H1 (cell line): ENCODE measurements at regions not wholly inside any gene's neighbourhood (a gene's known extent, or its start where the extent isn't known, plus 50 kb on each side); places are given as distances from the start of the nearest gene placed in this dataset.
A peak's percentile ranks its signal among the peaks of the same experiment; 100 is the strongest.

Experiments
- CTCF ChIA-PET: fragments of 300-600 bp; sonication (Branson Sonifier 250); formaldehyde crosslinking; loops from one replicate; lab custom pipeline; 2021; ENCODE audit not compliant: partially characterized antibody; lab: Charles Lee
- POLR2A ChIA-PET: fragments of 300-600 bp; sonication (Branson Sonifier 250); formaldehyde crosslinking; loops from one replicate; lab custom pipeline; 2021; ENCODE audit warnings: inconsistent platforms; ENCODE audit not compliant: partially characterized antibody; lab: Charles Lee
- DNase-seq, 2 experiments: peaks; one replicate each; pipeline versions ENCODE4 v3.0.0 to v3.0.0-alpha.2; 2010 to 2022; ENCODE audit warnings: low spot score in 2 of 2, low read depth in 1 of 2, mixed read lengths in 1 of 2
- FAIRE-seq: peaks from 2 replicates; lab custom pipeline; 2011; peaks lifted over from hg19 to GRCh38; lab: Jason Lieb, UNC
- H2AFZ ChIP-seq: 2 replicates; pipeline ENCODE4 v1.8.1; 2012; ENCODE audit warnings: low read length, inconsistent platforms
- H2AK5ac ChIP-seq: 2 replicates; pipeline ENCODE4 v1.6.1; 2013; ENCODE audit warnings: low read depth, low read length
- H2BK120ac ChIP-seq: replicated peaks from 2 replicates; pipeline ENCODE3; 2013; ENCODE audit warnings: low read depth, low read length, inconsistent platforms
- H2BK12ac ChIP-seq: 2 replicates; pipeline ENCODE4 v1.6.1; 2013; ENCODE audit warnings: low read depth, low read length
- H2BK15ac ChIP-seq: 2 replicates; pipeline ENCODE4 v1.6.1; 2013; ENCODE audit warnings: low read length
- H2BK20ac ChIP-seq: 2 replicates; pipeline ENCODE4 v1.6.1; 2013; ENCODE audit warnings: low read length
- H2BK5ac ChIP-seq: 2 replicates; pipeline ENCODE4 v1.6.1; 2013; ENCODE audit warnings: low read depth, low read length
- H3K14ac ChIP-seq: 2 replicates; pipeline ENCODE4 v1.6.1; 2013; ENCODE audit warnings: inconsistent platforms; ENCODE audit not compliant: insufficient read length
- H3K18ac ChIP-seq: 2 replicates; pipeline ENCODE4 v1.6.1; 2013; ENCODE audit warnings: low read length; ENCODE audit errors: extremely low read depth
- H3K23ac ChIP-seq: 2 replicates; pipeline ENCODE4 v1.6.1; 2013; ENCODE audit warnings: inconsistent platforms; ENCODE audit not compliant: insufficient read length
- H3K23me2 ChIP-seq: 2 replicates; pipeline ENCODE4 v1.6.1; 2013; ENCODE audit warnings: low read depth, low read length
- H3K27ac ChIP-seq: 2 replicates; pipeline ENCODE4 v1.6.1; 2011; ENCODE audit warnings: low read depth, low read length, inconsistent platforms
- H3K27me3 ChIP-seq, 4 experiments: replicated peaks in 1 of 4; 1 replicate in 1 of 4; 2 replicates in 3 of 4; pipeline versions ENCODE4 v1.6.1 to v1.8.1; 2011 to 2013; ENCODE audit warnings: low read length in 3 of 4, mild to moderate bottlenecking in 3 of 4, inconsistent platforms in 2 of 4, mixed read lengths in 2 of 4, moderate library complexity in 1 of 4; ENCODE audit not compliant: control insufficient read depth in 3 of 4, insufficient read depth in 3 of 4; ENCODE audit errors: extremely low read depth in 1 of 4
- H3K36me3 ChIP-seq, 4 experiments: 2 replicates each; pipeline versions ENCODE4 v1.6.1 to v1.8.1; 2011 to 2013; ENCODE audit warnings: mild to moderate bottlenecking in 4 of 4, low read length in 3 of 4, moderate library complexity in 2 of 4, control low read depth in 1 of 4, inconsistent platforms in 1 of 4; ENCODE audit not compliant: insufficient read depth in 4 of 4, control insufficient read depth in 2 of 4
- H3K4ac ChIP-seq: replicated peaks from 2 replicates; pipeline ENCODE3; 2013; ENCODE audit warnings: low read length, low read depth, mixed read lengths, inconsistent platforms; ENCODE audit not compliant: insufficient read length
- H3K4me1 ChIP-seq, 4 experiments: replicated peaks in 1 of 4; 1 replicate in 1 of 4; 2 replicates in 3 of 4; pipeline versions ENCODE4 v1.6.1 to v1.8.1; 2011 to 2013; ENCODE audit warnings: low read length in 3 of 4, inconsistent platforms in 2 of 4, mixed read lengths in 1 of 4; ENCODE audit not compliant: insufficient read depth in 4 of 4, control insufficient read depth in 3 of 4
- H3K4me2 ChIP-seq, 2 experiments: 2 replicates each; pipeline versions ENCODE4 v1.6.1 to v1.8.1; 2011 to 2013; ENCODE audit warnings: low read depth in 2 of 2, low read length in 2 of 2, control low read depth in 1 of 2, inconsistent platforms in 1 of 2, mild to moderate bottlenecking in 1 of 2; ENCODE audit not compliant: insufficient read depth in 1 of 2
- H3K4me3 ChIP-seq, 4 experiments: fragments of 200-600, 300-600 bp in 1 of 4; sonication (generic), shearing (Covaris generic), sonication (Bioruptor Twin) in 1 of 4; 2 replicates each; pipeline versions ENCODE4 v1.5.1 to v1.8.1; 2011 to 2016; ENCODE audit warnings: low read length in 4 of 4, low read depth in 3 of 4, control low read depth in 2 of 4, inconsistent platforms in 2 of 4, mild to moderate bottlenecking in 2 of 4, mixed read lengths in 1 of 4, moderate library complexity in 1 of 4; ENCODE audit not compliant: insufficient read depth in 2 of 4; ENCODE audit errors: extremely low read depth in 1 of 4
- H3K56ac ChIP-seq: replicated peaks from 2 replicates; pipeline ENCODE3; 2013; ENCODE audit warnings: low read depth, mild to moderate bottlenecking, mixed read lengths, low read length, inconsistent platforms; ENCODE audit not compliant: insufficient read length
- H3K79me1 ChIP-seq: 2 replicates; pipeline ENCODE4 v1.6.1; 2013; ENCODE audit warnings: low read depth, low read length, control low read depth
- H3K79me2 ChIP-seq, 2 experiments: 2 replicates each; pipeline versions ENCODE4 v1.6.1 to v1.8.1; 2012 to 2013; ENCODE audit warnings: low read length in 2 of 2, mild to moderate bottlenecking in 2 of 2, inconsistent platforms in 1 of 2; ENCODE audit not compliant: insufficient read depth in 2 of 2, control insufficient read depth in 1 of 2
- H3K9ac ChIP-seq, 4 experiments: replicated peaks in 1 of 4; 1 replicate in 1 of 4; 2 replicates in 3 of 4; pipeline versions ENCODE4 v1.6.1 to v1.8.1; 2011 to 2013; ENCODE audit warnings: low read depth in 3 of 4, low read length in 3 of 4, control low read depth in 2 of 4, mild to moderate bottlenecking in 2 of 4, moderate library complexity in 2 of 4, inconsistent platforms in 1 of 4; ENCODE audit errors: extremely low read depth in 1 of 4
- H3K9me3 ChIP-seq, 2 experiments: 2 replicates each; pipeline versions ENCODE4 v1.6.1 to v1.8.1; 2012 to 2013; ENCODE audit warnings: mild to moderate bottlenecking in 2 of 2, moderate library complexity in 2 of 2, control low read depth in 1 of 2, inconsistent platforms in 1 of 2, low read depth in 1 of 2, low read length in 1 of 2, mixed read lengths in 1 of 2; ENCODE audit not compliant: insufficient read depth in 2 of 2
- H4K20me1 ChIP-seq, 2 experiments: replicated peaks in 1 of 2; 2 replicates each; pipeline versions ENCODE3 to v1.8.1; 2011 to 2013; ENCODE audit warnings: inconsistent platforms in 2 of 2, low read length in 2 of 2, mild to moderate bottlenecking in 1 of 2; ENCODE audit not compliant: insufficient read depth in 2 of 2, control insufficient read depth in 1 of 2
- H4K5ac ChIP-seq: 2 replicates; pipeline ENCODE4 v1.6.1; 2013; ENCODE audit warnings: low read length, low read depth, mixed read lengths, inconsistent platforms; ENCODE audit not compliant: insufficient read length
- H4K8ac ChIP-seq: 2 replicates; pipeline ENCODE4 v1.8.0; 2013; ENCODE audit warnings: mild to moderate bottlenecking, moderate library complexity, low read length, inconsistent platforms; ENCODE audit not compliant: insufficient read depth; ENCODE audit errors: extremely low read depth
- H4K91ac ChIP-seq: replicated peaks from 2 replicates; pipeline ENCODE3; 2013; ENCODE audit warnings: low read length, mixed read lengths, inconsistent platforms; ENCODE audit not compliant: insufficient read length
- NRF1 ChIP-seq: IDR thresholded peaks from 2 replicates; pipeline ENCODE4 v1.6.1; 2011; ENCODE audit warnings: mild to moderate bottlenecking, low read depth, low read length, improper control_type of control experiment
- POU5F1 ChIP-seq: IDR thresholded peaks from 2 replicates; pipeline ENCODE4 v1.6.1; 2011; ENCODE audit warnings: low read depth, mild to moderate bottlenecking, low read length, moderate library complexity
- RAD21 ChIP-seq, 2 experiments: IDR thresholded peaks in 1 of 2; conservative IDR thresholded peaks in 1 of 2; 2 replicates each; pipeline ENCODE4 v1.6.1; 2011; ENCODE audit warnings: low read depth in 2 of 2, low read length in 2 of 2, improper control_type of control experiment in 1 of 2, inconsistent platforms in 1 of 2, mild to moderate bottlenecking in 1 of 2, moderate library complexity in 1 of 2
- RFX5 ChIP-seq: IDR thresholded peaks from 2 replicates; pipeline ENCODE4 v1.6.1; 2011; ENCODE audit warnings: low read depth, low read length, improper control_type of control experiment, borderline replicate concordance
- SAP30 ChIP-seq: fragments of 300-600 bp; sonication (generic); IDR thresholded peaks from 2 replicates; pipeline ENCODE4 v1.7.1; 2012; ENCODE audit warnings: low read length, moderate library complexity, mild to moderate bottlenecking, inconsistent platforms; ENCODE audit not compliant: insufficient read depth, insufficient replicate concordance
- SP2 ChIP-seq: IDR thresholded peaks from 2 replicates; pipeline ENCODE4 v1.6.1; 2012; ENCODE audit warnings: mild to moderate bottlenecking, low read length, inconsistent platforms
- ZNF274 ChIP-seq: IDR thresholded peaks from 2 replicates; pipeline ENCODE4 v1.7.0; 2012; ENCODE audit warnings: low read length, borderline replicate concordance; ENCODE audit errors: extremely low read depth
- WGBS, 2 experiments: shearing (Covaris generic) in 1 of 2; methylation state at CpG; one replicate each; pipeline versions ENCODE4 v1.1.6 to v1.1.7; 2013 to 2015; ENCODE audit warnings: low lambda C conversion rate in 2 of 2, mixed read lengths in 2 of 2, inconsistent platforms in 1 of 2, low coverage in 1 of 2, missing lambda C conversion rate in 1 of 2; ENCODE audit not compliant: insufficient replicate concordance in 2 of 2, insufficient coverage in 1 of 2, insufficient read length in 1 of 2; ENCODE audit errors: extremely low coverage in 1 of 2, missing lambda C conversion rate in 1 of 2; 5-methylcytosine and 5-hydroxymethylcytosine counted together

DNA sequence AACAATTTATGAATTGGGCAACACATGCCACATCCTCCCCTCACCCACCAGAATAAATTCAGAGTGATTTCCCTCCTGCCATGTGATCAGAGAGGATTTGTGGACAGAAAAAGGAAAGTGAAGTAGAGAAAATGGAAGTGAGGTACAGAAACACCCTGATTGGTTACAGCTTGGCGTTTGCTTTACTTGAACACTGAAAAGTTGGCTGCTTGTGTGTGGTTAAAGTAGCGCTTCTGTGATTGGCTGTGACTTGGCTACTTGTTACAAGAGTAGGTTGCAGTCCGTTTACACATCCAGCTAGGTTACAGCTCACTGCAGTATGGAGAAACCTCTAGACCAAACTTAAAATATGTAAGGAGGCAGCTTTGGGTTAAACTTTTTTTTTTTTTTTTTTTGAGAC, 205.2 kb upstream of the ZNF608 start:
- Histone ChIP-seq H3K23me2 (no peaks in the 10 kb centered on the region), H3K27me3 (no peaks in the 10 kb centered on the region), H3K36me3 (no peaks in the 10 kb centered on the region), H3K79me1 (no peaks in the 10 kb centered on the region), H3K23ac (no peak overlapping the region), H3K9me3 (no peaks in the 10 kb centered on the region; a peak in 1 of 4 replicates), H3K27ac (no peak overlapping the region), H2BK120ac (no peak overlapping the region), H3K4me3 (no peak overlapping the region), H2BK5ac (no peak overlapping the region), H2BK12ac (no peak overlapping the region), H3K4me2 (no peak overlapping the region), H3K4ac (no peak overlapping the region), H4K91ac (no peak overlapping the region), H4K8ac (no peak overlapping the region), H2BK20ac (no peak overlapping the region), H3K18ac (no peak overlapping the region), H4K5ac (no peak overlapping the region), H3K56ac (no peak overlapping the region), H3K14ac (no peak overlapping the region), H3K9ac (no peak overlapping the region), H2AK5ac (no peak overlapping the region), H3K4me1 (peaks cover 0 to 4% (median 0%) of the 10 kb centered on the region in 4 experiments; a peak in 1 of 7 replicates), H2BK15ac (no peak overlapping the region), H4K20me1 (no peaks in the 10 kb centered on the region), H3K79me2 (no peaks in the 10 kb centered on the region), H2AFZ (peak overlapping the region; percentile 63; the same call in 1 of the 2 replicates)
- FAIRE-seq (no peak), DNase-seq (no peak)
- ChIA-PET CTCF (no interaction called here), POLR2A (no interaction called here)
- no peak for TF ChIP-seq RFX5
- TF ChIP-seq SP2, result no peak
- no peak for TF ChIP-seq POU5F1
- TF ChIP-seq RAD21 (IDR thresholded peaks at IDR 0.05 in 1 of 2, conservative IDR thresholded peaks at IDR 0.05 in 1 of 2; ENCODE audit: low read depth in 2 of 2, low read length in 2 of 2), result no peak
- no peak for TF ChIP-seq SAP30
- no peak for TF ChIP-seq ZNF274
- no peak for TF ChIP-seq NRF1
- WGBS, 2 experiments, result 90% methylated on average over 3 of the region's 3 CpGs; no CpG with 5 or more reads in 1 of the 2 experiments
